Skeletal muscle tissue (tissue), 3 donors: ENCODE measurements at regions not wholly inside any gene's neighbourhood (a gene's known extent, or its start where the extent isn't known, plus 50 kb on each side); places are given as distances from the start of the nearest gene placed in this dataset.

Experiments
- H3K27ac ChIP-seq: one replicate; pipeline ENCODE4 v1.7.0; 2013; ENCODE audit warnings: mild to moderate bottlenecking, low read depth, low read length, inconsistent platforms
- H3K27me3 ChIP-seq, 3 donors: one replicate each; pipeline ENCODE4 v1.7.0; 2013; ENCODE audit warnings: low read length in 3 of 3; ENCODE audit not compliant: control insufficient read depth in 3 of 3, insufficient read depth in 3 of 3
- H3K36me3 ChIP-seq, 3 donors: one replicate each; pipeline ENCODE4 v1.7.0; 2013; ENCODE audit warnings: low read length in 3 of 3; ENCODE audit not compliant: control insufficient read depth in 3 of 3, insufficient read depth in 3 of 3
- H3K4me1 ChIP-seq, 3 donors: one replicate each; pipeline ENCODE4 v1.7.0; 2013; ENCODE audit warnings: low read length in 3 of 3, mild to moderate bottlenecking in 3 of 3; ENCODE audit not compliant: control insufficient read depth in 3 of 3, insufficient read depth in 3 of 3
- H3K4me3 ChIP-seq, 3 donors: one replicate each; pipeline ENCODE4 v1.7.0; 2013; ENCODE audit warnings: low read length in 3 of 3
- H3K9ac ChIP-seq, 3 donors: one replicate each; pipeline ENCODE4 v1.7.0; 2013; ENCODE audit warnings: low read length in 3 of 3, mild to moderate bottlenecking in 3 of 3, moderate library complexity in 2 of 3, low read depth in 1 of 3
- H3K9me3 ChIP-seq, 3 donors: one replicate each; pipeline ENCODE4 v1.7.0; 2013; ENCODE audit warnings: low read length in 3 of 3; ENCODE audit not compliant: control insufficient read depth in 3 of 3
- donor health status: Osteomylitis.

- H3K27ac ChIP-seq, result no peak overlapping the region
- no peak overlapping the region for H3K9ac ChIP-seq
- H3K27me3 ChIP-seq, result no peaks in the 10 kb centered on the region
- no peaks in the 10 kb centered on the region for H3K9me3 ChIP-seq
- no peaks in the 10 kb centered on the region for H3K4me1 ChIP-seq
- H3K36me3 ChIP-seq, result no peaks in the 10 kb centered on the region
- H3K4me3 ChIP-seq, result no peak overlapping the region
Measured at GRCh38 chr6:104418125-104418524, 441.6 kb downstream of the HACE1 start.

GRCh38 chr6:104414723-104415122 lies 445.0 kb downstream of the HACE1 start:
- Histone ChIP-seq H3K36me3 (no peaks in the 10 kb centered on the region), H3K4me1 (no peaks in the 10 kb centered on the region), H3K27ac (no peak overlapping the region), H3K4me3 (no peak overlapping the region), H3K9ac (no peak overlapping the region), H3K27me3 (no peaks in the 10 kb centered on the region), H3K9me3 (no peaks in the 10 kb centered on the region)

- H3K9me3 ChIP-seq, result no peaks in the 10 kb centered on the region
- no peaks in the 10 kb centered on the region for H3K27me3 ChIP-seq
- H3K4me1 ChIP-seq, result no peaks in the 10 kb centered on the region
- H3K4me3 ChIP-seq, result no peak overlapping the region
- H3K9ac ChIP-seq, result no peak overlapping the region
- no peak overlapping the region for H3K27ac ChIP-seq
- H3K36me3 ChIP-seq, result no peaks in the 10 kb centered on the region
Measured at GRCh38 chr6:104413767-104414166, 446.0 kb downstream of the HACE1 start.

- Histone ChIP-seq H3K36me3 (no peaks in the 10 kb centered on the region), H3K9ac (no peak overlapping the region), H3K27ac (no peak overlapping the region), H3K27me3 (no peaks in the 10 kb centered on the region), H3K9me3 (no peaks in the 10 kb centered on the region), H3K4me3 (no peak overlapping the region), H3K4me1 (no peaks in the 10 kb centered on the region)
Measured at GRCh38 chr6:104411302-104411701, 448.4 kb downstream of the HACE1 start.

- Histone ChIP-seq H3K4me1 (no peaks in the 10 kb centered on the region), H3K27me3 (no peaks in the 10 kb centered on the region), H3K36me3 (no peaks in the 10 kb centered on the region), H3K4me3 (no peak overlapping the region), H3K9me3 (no peaks in the 10 kb centered on the region), H3K9ac (no peak overlapping the region), H3K27ac (no peak overlapping the region)
Measured at GRCh38 chr6:104409913-104410312, 449.8 kb downstream of the HACE1 start.

GRCh38 chr6:104407957-104408356 lies 451.8 kb downstream of the HACE1 start:
- no peaks in the 10 kb centered on the region for H3K9me3 ChIP-seq
- H3K4me1 ChIP-seq, result no peaks in the 10 kb centered on the region
- H3K9ac ChIP-seq, result no peak overlapping the region
- H3K27ac ChIP-seq, result no peak overlapping the region
- H3K4me3 ChIP-seq, result no peak overlapping the region
- no peaks in the 10 kb centered on the region for H3K27me3 ChIP-seq
- H3K36me3 ChIP-seq, result no peaks in the 10 kb centered on the region

- Histone ChIP-seq H3K9ac (no peak overlapping the region), H3K4me1 (no peaks in the 10 kb centered on the region), H3K27me3 (no peaks in the 10 kb centered on the region), H3K9me3 (no peaks in the 10 kb centered on the region), H3K27ac (no peak overlapping the region), H3K4me3 (no peak overlapping the region), H3K36me3 (no peaks in the 10 kb centered on the region)
Measured at GRCh38 chr6:104404377-104404776, 455.3 kb downstream of the HACE1 start.

- H3K4me1 ChIP-seq, result no peaks in the 10 kb centered on the region
- no peak overlapping the region for H3K4me3 ChIP-seq
- H3K9ac ChIP-seq, result no peak overlapping the region
- H3K27me3 ChIP-seq, result no peaks in the 10 kb centered on the region
- H3K27ac ChIP-seq, result no peak overlapping the region
- H3K36me3 ChIP-seq, result no peaks in the 10 kb centered on the region
- H3K9me3 ChIP-seq, result no peaks in the 10 kb centered on the region
Measured at GRCh38 chr6:104402572-104402971, 457.1 kb downstream of the HACE1 start.

- H3K27me3 ChIP-seq, result no peaks in the 10 kb centered on the region
- H3K9me3 ChIP-seq, result no peaks in the 10 kb centered on the region
- no peak overlapping the region for H3K27ac ChIP-seq
- H3K36me3 ChIP-seq, result no peaks in the 10 kb centered on the region
- no peak overlapping the region for H3K9ac ChIP-seq
- no peaks in the 10 kb centered on the region for H3K4me1 ChIP-seq
- H3K4me3 ChIP-seq, result no peak overlapping the region
Measured at GRCh38 chr6:104401926-104402325, 457.8 kb downstream of the HACE1 start.

- no peaks in the 10 kb centered on the region for H3K27me3 ChIP-seq
- H3K9ac ChIP-seq, result no peak overlapping the region
- H3K36me3 ChIP-seq, result no peaks in the 10 kb centered on the region
- H3K4me1 ChIP-seq, result no peaks in the 10 kb centered on the region
- H3K27ac ChIP-seq, result no peak overlapping the region
- H3K4me3 ChIP-seq, result no peak overlapping the region
- no peaks in the 10 kb centered on the region for H3K9me3 ChIP-seq
Measured at GRCh38 chr6:104400844-104401243, 458.9 kb downstream of the HACE1 start.

- Histone ChIP-seq H3K9ac (no peak overlapping the region), H3K9me3 (no peaks in the 10 kb centered on the region), H3K36me3 (no peaks in the 10 kb centered on the region), H3K4me3 (no peak overlapping the region), H3K27ac (no peak overlapping the region), H3K27me3 (no peaks in the 10 kb centered on the region), H3K4me1 (no peaks in the 10 kb centered on the region)
Measured at GRCh38 chr6:104396077-104396476, 463.6 kb downstream of the HACE1 start.
